ENCODE measurements at regions not wholly inside any gene's neighbourhood (a gene's known extent, or its start where the extent isn't known, plus 50 kb on each side); places are given as distances from the start of the nearest gene placed in this dataset.

- H3K4me3 ChIP-seq (ENCODE audit: low read length): no peak overlapping the region
- no peak for DNase-seq (ENCODE audit: low read depth)
- peak; percentile 86 for TF ChIP-seq CTCF (conservative IDR thresholded peaks at IDR 0.05; ENCODE audit: low read depth, low read length)
These were observed 149.8 kb upstream of the HDAC9 start for GRCh38 chr7:18345641-18346234.

- no peak for TF ChIP-seq CTCF (conservative IDR thresholded peaks at IDR 0.05; ENCODE audit: low read depth, low read length)
- no peak for DNase-seq (ENCODE audit: low read depth)
- H3K4me3 ChIP-seq (ENCODE audit: low read length): no peak overlapping the region
These were observed 148.4 kb upstream of the HDAC9 start for GRCh38 chr7:18347170-18347569.

GRCh38 chr7:18350678-18351077 lies 144.9 kb upstream of the HDAC9 start:
- no peak for DNase-seq (ENCODE audit: low read depth)
- no peak for TF ChIP-seq CTCF (conservative IDR thresholded peaks at IDR 0.05; ENCODE audit: low read depth, low read length)
- no peak overlapping the region for H3K4me3 ChIP-seq (ENCODE audit: low read length)

- no peak overlapping the region for H3K4me3 ChIP-seq (ENCODE audit: low read length)
- DNase-seq (ENCODE audit: low read depth): peak; percentile 41
- peak; percentile 64 for TF ChIP-seq CTCF (conservative IDR thresholded peaks at IDR 0.05; ENCODE audit: low read depth, low read length)
These were observed 143.0 kb upstream of the HDAC9 start for GRCh38 chr7:18352339-18353255.

- DNase-seq (ENCODE audit: low read depth): no peak
- H3K4me3 ChIP-seq (ENCODE audit: low read length): no peak overlapping the region
- TF ChIP-seq CTCF (conservative IDR thresholded peaks at IDR 0.05; ENCODE audit: low read depth, low read length): no peak
These were observed 142.2 kb upstream of the HDAC9 start for GRCh38 chr7:18353339-18353738.

- DNase-seq (ENCODE audit: low read depth): no peak
- no peak overlapping the region for H3K4me3 ChIP-seq (ENCODE audit: low read length)
- TF ChIP-seq CTCF (conservative IDR thresholded peaks at IDR 0.05; ENCODE audit: low read depth, low read length): no peak
These were observed 141.2 kb upstream of the HDAC9 start for GRCh38 chr7:18354108-18355085.
